Choroid plexus epithelial cell (primary cell): ENCODE measurements at regions not wholly inside any gene's neighbourhood (a gene's known extent, or its start where the extent isn't known, plus 50 kb on each side); places are given as distances from the start of the nearest gene placed in this dataset.

ENCODE experiments used
- DNase-seq: peaks from one replicate; pipeline ENCODE4 v3.0.0-alpha.2; 2010; ENCODE audit warnings: low read depth
- H3K4me3 ChIP-seq: 2 replicates; pipeline ENCODE4 v1.5.1; 2011; ENCODE audit warnings: low read depth, mild to moderate bottlenecking, control low read depth, low read length, moderate library complexity
- TF ChIP-seq, protein P1 (sequence below): conservative IDR thresholded peaks from 2 replicates; pipeline ENCODE4 v1.5.1; 2011; ENCODE audit warnings: low read depth, mild to moderate bottlenecking, control low read depth, inconsistent platforms, low read length, moderate library complexity

DNA sequence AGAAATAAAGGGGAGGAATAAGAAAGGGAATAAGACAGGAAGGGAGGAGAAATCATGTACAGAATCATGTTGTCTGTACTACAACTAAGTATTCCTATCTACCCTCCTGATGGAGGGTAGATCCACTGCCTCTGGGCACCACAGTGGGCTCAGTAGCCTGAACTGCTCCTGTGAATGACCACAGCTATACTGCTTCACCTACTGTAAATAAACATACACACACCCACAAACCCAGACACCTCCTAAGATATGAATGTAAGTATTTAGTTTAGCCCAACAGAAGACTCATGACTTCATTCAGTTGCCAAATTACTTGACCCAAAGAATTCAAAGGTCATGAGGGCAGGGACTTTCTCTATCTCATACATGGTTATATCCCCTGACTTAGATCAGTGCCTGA is 177.3 kb upstream of the C11orf58 start:
- no peak overlapping the region for H3K4me3 ChIP-seq
- TF ChIP-seq, protein P1, sequence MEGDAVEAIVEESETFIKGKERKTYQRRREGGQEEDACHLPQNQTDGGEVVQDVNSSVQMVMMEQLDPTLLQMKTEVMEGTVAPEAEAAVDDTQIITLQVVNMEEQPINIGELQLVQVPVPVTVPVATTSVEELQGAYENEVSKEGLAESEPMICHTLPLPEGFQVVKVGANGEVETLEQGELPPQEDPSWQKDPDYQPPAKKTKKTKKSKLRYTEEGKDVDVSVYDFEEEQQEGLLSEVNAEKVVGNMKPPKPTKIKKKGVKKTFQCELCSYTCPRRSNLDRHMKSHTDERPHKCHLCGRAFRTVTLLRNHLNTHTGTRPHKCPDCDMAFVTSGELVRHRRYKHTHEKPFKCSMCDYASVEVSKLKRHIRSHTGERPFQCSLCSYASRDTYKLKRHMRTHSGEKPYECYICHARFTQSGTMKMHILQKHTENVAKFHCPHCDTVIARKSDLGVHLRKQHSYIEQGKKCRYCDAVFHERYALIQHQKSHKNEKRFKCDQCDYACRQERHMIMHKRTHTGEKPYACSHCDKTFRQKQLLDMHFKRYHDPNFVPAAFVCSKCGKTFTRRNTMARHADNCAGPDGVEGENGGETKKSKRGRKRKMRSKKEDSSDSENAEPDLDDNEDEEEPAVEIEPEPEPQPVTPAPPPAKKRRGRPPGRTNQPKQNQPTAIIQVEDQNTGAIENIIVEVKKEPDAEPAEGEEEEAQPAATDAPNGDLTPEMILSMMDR = no peak
- no peak for DNase-seq

DNA sequence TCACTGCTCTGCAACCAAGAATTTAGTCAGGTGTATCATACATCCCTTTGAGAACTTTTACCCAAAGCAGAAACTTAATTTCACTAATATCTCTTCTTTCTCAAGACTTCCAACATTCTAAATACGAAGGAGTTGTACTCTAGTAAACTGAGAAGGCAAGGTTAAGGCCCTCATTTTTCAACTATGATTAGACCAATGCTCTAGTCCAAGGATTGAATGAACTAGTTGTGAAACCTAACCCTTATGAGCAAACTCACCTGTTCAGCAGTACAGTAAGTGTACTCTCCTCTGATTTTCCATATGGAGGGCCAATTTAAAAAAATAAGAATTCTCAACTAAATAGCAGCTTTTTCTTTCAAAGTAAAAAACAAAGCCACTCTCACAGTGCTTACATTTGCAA is 180.0 kb upstream of the C11orf58 start:
- TF ChIP-seq, protein P1 = no peak
- no peak for DNase-seq
- no peak overlapping the region for H3K4me3 ChIP-seq

DNA sequence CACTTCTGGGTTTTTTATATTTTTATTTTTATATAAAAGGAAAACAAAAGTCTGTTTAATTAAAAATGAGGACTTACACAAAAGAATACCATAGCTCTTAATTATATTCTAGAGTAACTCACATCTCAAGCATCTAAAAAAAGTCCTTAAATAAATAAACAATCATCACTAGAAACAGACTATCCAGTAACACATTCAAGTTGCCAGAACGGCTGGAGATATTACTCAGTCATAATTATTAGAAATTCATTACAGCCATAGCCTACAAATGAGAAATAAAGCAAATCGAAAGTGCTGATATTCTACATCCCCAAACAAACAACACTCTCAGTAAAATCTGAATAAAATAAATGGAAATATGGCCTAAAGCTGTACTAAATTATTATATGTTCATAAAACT is 182.5 kb upstream of the C11orf58 start:
- H3K4me3 ChIP-seq = no peak overlapping the region
- TF ChIP-seq, protein P1 = no peak
- no peak for DNase-seq

DNA sequence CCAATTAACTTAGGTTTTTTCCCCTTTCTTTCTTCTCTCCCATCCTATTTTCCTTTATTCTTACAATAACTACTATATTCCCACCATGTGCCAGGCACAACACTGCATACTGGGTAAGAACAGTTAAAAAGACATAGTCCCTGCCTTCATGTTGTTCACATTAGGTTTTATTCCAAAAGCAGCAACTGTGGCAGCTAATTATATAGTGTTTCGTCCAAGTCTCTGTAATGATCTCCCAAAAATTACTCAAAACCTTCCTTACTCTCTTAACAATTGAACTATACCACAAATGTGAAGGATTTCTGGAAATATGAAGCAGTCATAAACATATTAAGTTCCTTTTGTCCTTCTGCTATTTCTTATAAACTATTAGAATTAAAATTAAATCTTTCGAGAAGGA is 184.1 kb upstream of the C11orf58 start:
- TF ChIP-seq, protein P1 = no peak
- no peak overlapping the region for H3K4me3 ChIP-seq
- DNase-seq = no peak

DNA sequence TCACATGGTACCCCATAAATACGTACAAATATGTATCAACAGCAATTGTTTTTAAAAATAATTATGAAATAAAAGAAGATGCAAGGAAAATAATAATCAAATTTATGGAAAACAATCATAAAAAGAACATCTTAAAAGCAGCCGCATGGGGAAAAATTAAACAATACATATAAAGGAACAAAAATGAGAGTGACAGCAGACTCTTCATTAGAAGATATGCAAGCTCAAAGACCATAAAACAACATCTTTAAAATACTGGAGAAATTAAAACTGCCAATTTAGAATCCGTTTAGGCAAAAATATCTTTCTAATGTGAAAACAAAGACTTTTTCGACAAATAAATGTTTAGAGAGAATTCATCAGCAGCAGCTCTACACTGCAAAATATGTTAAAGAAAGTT is 190.6 kb upstream of the C11orf58 start:
- no peak for DNase-seq
- TF ChIP-seq, protein P1 = no peak
- no peak overlapping the region for H3K4me3 ChIP-seq

DNA sequence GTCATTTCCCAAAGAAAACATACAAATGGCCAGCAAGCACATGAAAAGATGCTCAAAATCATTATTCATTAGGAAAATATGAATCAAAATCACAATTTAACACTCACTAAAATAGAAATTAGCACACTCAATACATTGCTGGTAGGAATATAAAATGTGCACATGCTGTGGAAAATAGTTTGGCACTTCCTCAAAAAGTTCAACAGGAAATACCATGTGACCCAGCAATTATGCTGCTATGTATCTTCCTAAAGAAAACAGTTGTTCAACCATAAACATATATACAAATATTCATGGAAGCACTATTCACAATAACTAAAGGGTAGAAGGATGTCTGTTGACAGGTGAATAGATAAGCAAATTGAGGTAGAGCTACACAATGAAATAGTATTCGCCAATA is 187.3 kb upstream of the SOX6 start:
- TF ChIP-seq, protein P1 = no peak
- DNase-seq = no peak
- H3K4me3 ChIP-seq = no peak overlapping the region

DNA sequence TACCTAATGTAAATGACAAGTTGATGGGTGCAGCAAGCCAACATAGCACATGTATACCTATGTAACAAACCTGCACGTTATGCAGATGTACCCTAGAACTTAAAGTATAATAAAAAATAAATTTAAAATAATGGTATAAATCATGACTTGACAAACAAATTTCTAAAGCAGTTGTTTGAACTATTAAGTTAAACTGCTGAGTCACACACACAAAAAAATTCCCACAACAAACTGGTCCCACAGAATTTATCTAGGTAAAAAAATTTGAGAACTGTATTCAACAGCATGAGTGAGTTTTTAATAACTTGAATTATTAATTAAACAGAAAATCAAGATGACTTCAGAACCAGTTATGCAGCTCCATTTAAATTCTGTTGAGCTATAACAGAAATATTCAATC is 186.0 kb upstream of the SOX6 start:
- no peak overlapping the region for H3K4me3 ChIP-seq
- TF ChIP-seq, protein P1 = no peak
- DNase-seq = no peak
